Sigmoid colon (tissue), 6 donors: ENCODE measurements at regions not wholly inside any gene's neighbourhood (a gene's known extent, or its start where the extent isn't known, plus 50 kb on each side); places are given as distances from the start of the nearest gene placed in this dataset.

Source experiments
- DNase-seq: peaks from one replicate; pipeline ENCODE4 v3.0.0-alpha.2; 2019
- H3K27ac ChIP-seq, 4 donors: fragments of 200-600 bp; sonication (generic); one replicate each; pipeline ENCODE4 v1.5.1; 2016 to 2019; ENCODE audit warnings: mild to moderate bottlenecking in 1 of 4
- H3K27me3 ChIP-seq, 3 donors: fragments of 200-600 bp; sonication (generic); one replicate each; pipeline ENCODE4 v1.5.1; 2019; ENCODE audit warnings: mild to moderate bottlenecking in 1 of 3
- H3K36me3 ChIP-seq, 4 donors: fragments of 200-600 bp; sonication (generic); one replicate each; pipeline ENCODE4 v1.5.1; 2016 to 2019
- H3K4me1 ChIP-seq, 4 donors: fragments of 200-600 bp; sonication (generic); one replicate each; pipeline ENCODE4 v1.5.1; 2017 to 2019
- H3K4me3 ChIP-seq, 4 donors: fragments of 200-600 bp; sonication (generic); one replicate each; pipeline ENCODE4 v1.5.1; 2017 to 2019; ENCODE audit warnings: mild to moderate bottlenecking in 2 of 4, moderate library complexity in 1 of 4
- H3K9me3 ChIP-seq, 4 donors: fragments of 200-600 bp in 3 of 4; sonication (generic) in 3 of 4; one replicate each; pipeline versions ENCODE4 v1.5.1 to v1.6.1; 2013 to 2019
- EP300 ChIP-seq, 4 donors: sonication (generic); formaldehyde crosslinking; IDR thresholded peaks; one replicate each; pipeline ENCODE4 v1.6.1; 2017; ENCODE audit warnings: antibody characterized with exemption in 4 of 4
- POLR2A ChIP-seq, 2 donors: fragments of 450-650 bp; IDR thresholded peaks; one replicate each; pipeline ENCODE4 v1.6.1; 2016; ENCODE audit warnings: antibody characterized with exemption in 2 of 2, mild to moderate bottlenecking in 2 of 2, moderate library complexity in 2 of 2
- POLR2AphosphoS5 ChIP-seq, 4 donors: sonication (generic); formaldehyde crosslinking; IDR thresholded peaks; one replicate each; pipeline ENCODE4 v1.6.1; 2017; ENCODE audit warnings: antibody characterized with exemption in 4 of 4
- WGBS, 2 donors: extraction: QIAGEN DNeasy Blood & Tissue Kit; methylation state at CpG; one replicate each; pipeline ENCODE4 v1.1.7; 2013; 5-methylcytosine and 5-hydroxymethylcytosine counted together
- intact Hi-C: fragments of 100-400 bp; cut with DNase I; formaldehyde crosslinking; loops from one replicate; pipeline ENCODE4 v1.15.1; 2023
- TF ChIP-seq, protein P1 (sequence below), 4 experiments: fragments of 450-650 bp in 3 of 4; fragments of 200-600 bp in 1 of 4; IDR thresholded peaks; one replicate each; pipeline ENCODE4 v1.5.1; 2016 to 2019; ENCODE audit warnings: antibody characterized with exemption in 4 of 4, mild to moderate bottlenecking in 3 of 4, moderate library complexity in 2 of 4
- donor health status: healthy with polysubstance abuse.
- donor health status: healthy.

DNA sequence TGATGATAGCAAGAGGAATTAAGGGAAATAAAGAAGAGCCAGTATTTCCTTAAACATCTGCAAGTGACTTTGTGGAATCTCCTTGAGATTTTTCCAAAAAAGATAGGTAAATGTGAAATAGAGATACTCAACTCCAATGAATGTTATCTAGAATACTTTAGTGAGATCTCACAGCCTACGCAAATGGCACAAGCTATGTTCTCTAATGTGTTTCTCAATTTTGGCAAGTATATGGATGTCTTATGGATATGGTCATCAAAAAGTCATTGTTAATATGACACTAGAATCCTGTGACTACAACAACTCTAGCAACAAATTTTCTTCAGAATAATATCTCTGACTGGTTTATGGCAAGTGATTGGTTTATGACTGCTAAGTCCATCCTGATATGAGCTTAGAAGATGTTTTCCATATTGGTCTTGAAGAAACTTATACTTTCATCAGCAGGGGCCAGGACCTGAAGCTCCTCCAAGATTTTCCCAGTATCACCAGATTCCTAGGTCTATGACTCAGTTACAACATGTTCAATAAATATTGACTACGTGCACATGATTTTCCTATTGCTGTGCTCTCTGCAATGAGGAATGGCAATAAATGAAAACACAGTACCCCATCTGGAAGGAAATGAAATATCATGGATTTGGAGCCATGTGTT lies 170.9 kb upstream of the THBS1 start:
- Histone ChIP-seq H3K9me3 (no peaks in the 10 kb centered on the region), H3K4me3 (no peak overlapping the region), H3K27ac (no peak overlapping the region), H3K36me3 (no peaks in the 10 kb centered on the region), H3K4me1 (no peaks in the 10 kb centered on the region), H3K27me3 (no peaks in the 10 kb centered on the region)
- DNase-seq, result no peak
- intact Hi-C loops, result loop anchor here (10.0 kb wide), 1 partner anchor 525 kb away; the partner anchor contains the start of gene EIF2AK4
- WGBS, 2 donors, result 83 to 95% methylated on average over 2 of the region's 2 CpGs
- TF ChIP-seq, protein P1, sequence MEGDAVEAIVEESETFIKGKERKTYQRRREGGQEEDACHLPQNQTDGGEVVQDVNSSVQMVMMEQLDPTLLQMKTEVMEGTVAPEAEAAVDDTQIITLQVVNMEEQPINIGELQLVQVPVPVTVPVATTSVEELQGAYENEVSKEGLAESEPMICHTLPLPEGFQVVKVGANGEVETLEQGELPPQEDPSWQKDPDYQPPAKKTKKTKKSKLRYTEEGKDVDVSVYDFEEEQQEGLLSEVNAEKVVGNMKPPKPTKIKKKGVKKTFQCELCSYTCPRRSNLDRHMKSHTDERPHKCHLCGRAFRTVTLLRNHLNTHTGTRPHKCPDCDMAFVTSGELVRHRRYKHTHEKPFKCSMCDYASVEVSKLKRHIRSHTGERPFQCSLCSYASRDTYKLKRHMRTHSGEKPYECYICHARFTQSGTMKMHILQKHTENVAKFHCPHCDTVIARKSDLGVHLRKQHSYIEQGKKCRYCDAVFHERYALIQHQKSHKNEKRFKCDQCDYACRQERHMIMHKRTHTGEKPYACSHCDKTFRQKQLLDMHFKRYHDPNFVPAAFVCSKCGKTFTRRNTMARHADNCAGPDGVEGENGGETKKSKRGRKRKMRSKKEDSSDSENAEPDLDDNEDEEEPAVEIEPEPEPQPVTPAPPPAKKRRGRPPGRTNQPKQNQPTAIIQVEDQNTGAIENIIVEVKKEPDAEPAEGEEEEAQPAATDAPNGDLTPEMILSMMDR (IDR thresholded peaks at IDR 0.05), result no peak
- TF ChIP-seq EP300 (IDR thresholded peaks at IDR 0.05) (no peak), POLR2A (IDR thresholded peaks at IDR 0.05) (no peak), POLR2AphosphoS5 (IDR thresholded peaks at IDR 0.05) (no peak)

DNA sequence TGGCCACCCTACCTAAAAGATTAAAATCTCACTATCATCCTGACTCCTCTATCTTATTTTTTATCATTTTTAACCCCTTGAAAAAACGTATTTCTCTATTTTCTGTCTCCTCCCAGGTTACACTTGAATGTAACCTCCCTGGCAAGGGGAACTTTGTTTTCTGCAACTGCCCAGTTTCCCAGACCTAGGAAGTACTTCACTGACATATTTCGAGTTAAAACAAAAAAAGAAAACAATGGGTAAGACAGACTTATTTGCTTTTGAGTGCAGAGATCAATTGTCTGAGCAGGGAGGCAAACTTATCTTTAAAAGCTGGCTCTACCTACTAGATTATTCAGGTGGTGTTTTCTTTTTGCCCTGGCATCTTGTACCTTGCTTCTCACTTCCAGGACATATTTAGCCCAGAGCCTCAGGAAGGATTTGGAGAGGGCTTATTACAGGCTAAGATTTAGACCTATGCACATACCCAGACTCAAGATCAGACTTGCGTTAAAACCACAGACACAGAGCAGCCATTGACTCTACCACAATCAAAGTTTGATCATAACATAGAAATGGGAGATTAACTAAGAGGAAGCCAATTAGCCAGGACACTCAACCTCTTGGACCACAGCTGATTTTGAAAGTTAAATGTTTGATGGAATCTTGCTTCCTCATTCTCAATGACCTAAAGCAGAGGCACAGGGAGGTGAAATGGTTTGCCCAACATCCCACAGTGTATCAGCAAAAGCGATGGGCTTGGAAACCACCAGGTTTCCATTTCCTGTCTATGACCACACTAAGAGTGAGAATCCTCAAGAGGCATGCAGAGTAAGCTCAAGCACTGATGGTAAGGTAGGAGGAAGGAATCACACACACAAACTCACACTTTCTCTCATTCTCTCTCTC lies 169.5 kb upstream of the THBS1 start:
- Histone ChIP-seq H3K27ac (no peak overlapping the region), H3K4me3 (no peak overlapping the region), H3K9me3 (no peaks in the 10 kb centered on the region), H3K27me3 (no peaks in the 10 kb centered on the region), H3K36me3 (no peaks in the 10 kb centered on the region), H3K4me1 (no peaks in the 10 kb centered on the region)
- 69 to 89% methylated on average over 4 of the region's 4 CpGs for WGBS, 2 donors
- intact Hi-C loops, result no loop called here
- TF ChIP-seq POLR2AphosphoS5 (IDR thresholded peaks at IDR 0.05), result no peak
- TF ChIP-seq, protein P1 (IDR thresholded peaks at IDR 0.05), result no peak
- no peak for TF ChIP-seq EP300 (IDR thresholded peaks at IDR 0.05)
- TF ChIP-seq POLR2A (IDR thresholded peaks at IDR 0.05), result no peak
- DNase-seq, result no peak

DNA sequence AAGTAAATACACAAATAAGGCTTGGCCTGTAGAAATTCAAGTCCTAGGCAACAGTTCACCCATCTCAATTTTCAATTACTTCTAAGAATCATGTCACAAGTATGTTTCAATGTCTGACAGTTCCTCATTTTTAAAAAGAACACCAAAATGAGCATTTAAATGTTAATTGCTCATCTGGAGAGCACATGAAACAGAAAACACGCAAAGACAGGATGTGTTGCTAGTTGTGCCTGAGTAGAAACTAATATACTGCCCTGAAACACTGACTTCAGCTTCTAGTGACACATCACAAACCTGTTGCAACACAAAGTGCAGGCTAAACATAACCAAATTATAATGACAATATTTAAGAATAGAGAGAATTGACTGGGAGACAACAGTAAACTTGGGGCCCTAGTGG lies 167.3 kb upstream of the THBS1 start:
- no peak for DNase-seq
- Histone ChIP-seq H3K4me1 (no peaks in the 10 kb centered on the region), H3K4me3 (no peak overlapping the region), H3K27me3 (no peaks in the 10 kb centered on the region), H3K36me3 (no peaks in the 10 kb centered on the region), H3K27ac (no peak overlapping the region), H3K9me3 (no peaks in the 10 kb centered on the region)
- 46 to 71% methylated on average over 1 of the region's 1 CpG for WGBS, 2 donors
- TF ChIP-seq EP300 (IDR thresholded peaks at IDR 0.05) (no peak), POLR2AphosphoS5 (IDR thresholded peaks at IDR 0.05) (no peak), POLR2A (IDR thresholded peaks at IDR 0.05) (no peak)
- TF ChIP-seq, protein P1 (IDR thresholded peaks at IDR 0.05), result no peak
- intact Hi-C loops, result no loop called here

DNA sequence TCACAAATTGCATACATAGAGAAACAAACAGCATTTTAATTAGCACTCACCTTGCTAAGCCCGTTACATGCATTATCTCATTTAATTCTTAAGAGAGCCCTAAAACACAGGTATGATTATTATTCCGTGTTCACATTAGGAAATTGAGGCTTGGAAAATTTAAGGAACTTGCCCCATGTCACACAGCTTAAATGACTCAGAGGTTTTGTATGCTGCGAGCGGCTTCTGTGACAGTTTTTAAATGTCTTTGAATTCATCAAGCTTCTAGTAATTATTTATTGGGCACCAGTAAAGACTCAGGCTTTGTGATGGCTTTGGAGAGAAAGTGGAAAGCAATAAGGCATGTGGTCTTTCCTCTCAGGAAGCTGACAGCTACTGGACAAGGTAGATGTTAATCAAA lies 166.7 kb upstream of the THBS1 start:
- TF ChIP-seq POLR2AphosphoS5 (IDR thresholded peaks at IDR 0.05) (no peak), EP300 (IDR thresholded peaks at IDR 0.05) (no peak), POLR2A (IDR thresholded peaks at IDR 0.05) (no peak)
- TF ChIP-seq, protein P1 (IDR thresholded peaks at IDR 0.05), result no peak
- no peak overlapping the region for H3K27ac ChIP-seq
- no peaks in the 10 kb centered on the region for H3K4me1 ChIP-seq
- WGBS, 2 donors, result 88 to 90% methylated on average over 4 of the region's 4 CpGs
- H3K36me3 ChIP-seq, result no peaks in the 10 kb centered on the region
- no peaks in the 10 kb centered on the region for H3K9me3 ChIP-seq
- intact Hi-C loops, result no loop called here
- H3K4me3 ChIP-seq, result no peak overlapping the region
- no peak for DNase-seq
- H3K27me3 ChIP-seq, result no peaks in the 10 kb centered on the region
